SU-DHL-6 (cell line): ENCODE measurements at regions not wholly inside any gene's neighbourhood (a gene's known extent, or its start where the extent isn't known, plus 50 kb on each side); places are given as distances from the start of the nearest gene placed in this dataset.

Experiments
- EZH2phosphoT487 ChIP-seq: fragments of 200-600 bp; sonication (generic), shearing (Covaris generic); conservative IDR thresholded peaks from 2 replicates; pipeline ENCODE4 v1.6.1; 2018; ENCODE audit warnings: mild to moderate bottlenecking, antibody characterized with exemption, low read length, moderate library complexity, mixed read lengths
- TF ChIP-seq, protein P1 (sequence below): fragments of 200-600 bp; sonication (generic); IDR thresholded peaks from one replicate; pipeline ENCODE4 v1.5.1; 2017; ENCODE audit warnings: antibody characterized with exemption, mild to moderate bottlenecking, low read length, moderate library complexity; ENCODE audit not compliant: insufficient read depth, poor library complexity, severe bottlenecking

DNA sequence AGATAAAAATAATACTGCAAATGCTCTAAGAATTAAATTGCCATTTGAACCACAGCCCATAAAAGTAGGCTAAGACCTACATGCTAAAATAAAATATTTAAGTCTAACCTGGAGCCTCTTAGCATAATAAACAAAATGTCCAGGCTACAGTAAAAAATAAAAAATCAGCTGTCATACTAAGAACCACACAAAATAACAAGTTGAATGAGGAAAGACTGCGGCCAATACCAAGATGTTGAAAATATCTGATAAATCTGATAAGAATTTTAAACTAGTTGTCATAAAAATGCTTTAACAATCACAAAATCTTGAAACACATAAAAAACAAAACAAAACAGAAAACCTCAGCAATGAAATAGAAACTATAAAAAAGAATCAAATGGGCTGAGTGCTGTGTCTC, 336.9 kb upstream of the MSX2 start:
- TF ChIP-seq, protein P1, sequence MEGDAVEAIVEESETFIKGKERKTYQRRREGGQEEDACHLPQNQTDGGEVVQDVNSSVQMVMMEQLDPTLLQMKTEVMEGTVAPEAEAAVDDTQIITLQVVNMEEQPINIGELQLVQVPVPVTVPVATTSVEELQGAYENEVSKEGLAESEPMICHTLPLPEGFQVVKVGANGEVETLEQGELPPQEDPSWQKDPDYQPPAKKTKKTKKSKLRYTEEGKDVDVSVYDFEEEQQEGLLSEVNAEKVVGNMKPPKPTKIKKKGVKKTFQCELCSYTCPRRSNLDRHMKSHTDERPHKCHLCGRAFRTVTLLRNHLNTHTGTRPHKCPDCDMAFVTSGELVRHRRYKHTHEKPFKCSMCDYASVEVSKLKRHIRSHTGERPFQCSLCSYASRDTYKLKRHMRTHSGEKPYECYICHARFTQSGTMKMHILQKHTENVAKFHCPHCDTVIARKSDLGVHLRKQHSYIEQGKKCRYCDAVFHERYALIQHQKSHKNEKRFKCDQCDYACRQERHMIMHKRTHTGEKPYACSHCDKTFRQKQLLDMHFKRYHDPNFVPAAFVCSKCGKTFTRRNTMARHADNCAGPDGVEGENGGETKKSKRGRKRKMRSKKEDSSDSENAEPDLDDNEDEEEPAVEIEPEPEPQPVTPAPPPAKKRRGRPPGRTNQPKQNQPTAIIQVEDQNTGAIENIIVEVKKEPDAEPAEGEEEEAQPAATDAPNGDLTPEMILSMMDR = no peak
- TF ChIP-seq EZH2phosphoT487 = no peak
